Progenitor cell of endocrine pancreas (in vitro differentiated cells): ENCODE measurements at regions not wholly inside any gene's neighbourhood (a gene's known extent, or its start where the extent isn't known, plus 50 kb on each side); places are given as distances from the start of the nearest gene placed in this dataset.

Source experiments
- DNase-seq: peaks from one replicate; pipeline ENCODE4 v3.0.0; 2021; ENCODE audit warnings: low spot score; ENCODE audit not compliant: unreplicated experiment
- H3K27ac Mint-ChIP-seq: 2 replicates; pipeline ENCODE4 v1.8.0; 2021; ENCODE audit warnings: mild to moderate bottlenecking, moderate library complexity, mixed read lengths
- H3K27me3 Mint-ChIP-seq: 2 replicates; pipeline ENCODE4 v1.8.0; 2021; ENCODE audit warnings: mixed read lengths
- H3K36me3 Mint-ChIP-seq: 2 replicates; pipeline ENCODE4 v1.8.0; 2022; ENCODE audit warnings: mixed read lengths; ENCODE audit not compliant: insufficient read depth
- H3K4me1 Mint-ChIP-seq: 2 replicates; pipeline ENCODE4 v1.8.0; 2021; ENCODE audit warnings: low read depth, mixed read lengths
- H3K4me3 Mint-ChIP-seq: 2 replicates; pipeline ENCODE4 v1.8.0; 2021; ENCODE audit warnings: low read depth, mild to moderate bottlenecking, moderate library complexity, mixed read lengths
- H3K9me3 Mint-ChIP-seq: 2 replicates; pipeline ENCODE4 v1.8.0; 2021; ENCODE audit warnings: low read depth, mixed read lengths
- CTCF ChIP-seq: fragments of 200-600 bp; sonication (generic); IDR thresholded peaks from one replicate; pipeline ENCODE4 v1.5.0; 2021; ENCODE audit warnings: antibody characterized with exemption, mild to moderate bottlenecking; ENCODE audit not compliant: unreplicated experiment

- H3K36me3 Mint-ChIP-seq: no peaks in the 10 kb centered on the region
- H3K27ac Mint-ChIP-seq: no peak overlapping the region
- no peak for DNase-seq
- H3K27me3 Mint-ChIP-seq: no peaks in the 10 kb centered on the region
- H3K9me3 Mint-ChIP-seq: no peaks in the 10 kb centered on the region
- no peak for TF ChIP-seq CTCF
- H3K4me1 Mint-ChIP-seq: peaks cover 49% of the 10 kb centered on the region
- no peak overlapping the region for H3K4me3 Mint-ChIP-seq
Observed at GRCh38 chr1:87688136-87688535, 359.5 kb downstream of the LMO4 start.

GRCh38 chr1:87689487-87689886 is 360.8 kb downstream of the LMO4 start:
- no peak overlapping the region for H3K27ac Mint-ChIP-seq
- no peak for DNase-seq
- H3K4me1 Mint-ChIP-seq: peaks cover 37% of the 10 kb centered on the region
- no peak overlapping the region for H3K4me3 Mint-ChIP-seq
- no peaks in the 10 kb centered on the region for H3K9me3 Mint-ChIP-seq
- H3K36me3 Mint-ChIP-seq: no peaks in the 10 kb centered on the region
- H3K27me3 Mint-ChIP-seq: no peaks in the 10 kb centered on the region
- TF ChIP-seq CTCF: no peak

GRCh38 chr1:87696483-87696882 is 367.8 kb downstream of the LMO4 start:
- no peaks in the 10 kb centered on the region for H3K4me1 Mint-ChIP-seq

GRCh38 chr1:87702455-87702854 is 373.8 kb downstream of the LMO4 start:
- H3K27ac Mint-ChIP-seq: no peak overlapping the region
- no peak for TF ChIP-seq CTCF

More at GRCh38 chr1:87696483-87696882, 367.8 kb downstream of the LMO4 start:
- Mint-ChIP-seq H3K27me3 (no peaks in the 10 kb centered on the region), H3K9me3 (peaks cover 22% of the 10 kb centered on the region), H3K27ac (no peak overlapping the region), H3K4me3 (no peak overlapping the region), H3K36me3 (peaks cover 1% of the 10 kb centered on the region)
- TF ChIP-seq CTCF: no peak
- no peak for DNase-seq

GRCh38 chr1:87705233-87705632 is 376.6 kb downstream of the LMO4 start:
- Mint-ChIP-seq H3K27me3 (no peaks in the 10 kb centered on the region), H3K27ac (no peak overlapping the region), H3K36me3 (peaks cover 5% of the 10 kb centered on the region), H3K9me3 (peaks cover 11% of the 10 kb centered on the region), H3K4me3 (no peak overlapping the region), H3K4me1 (peaks cover 10% of the 10 kb centered on the region)
- no peak for TF ChIP-seq CTCF
- DNase-seq: no peak

More at GRCh38 chr1:87702455-87702854, 373.8 kb downstream of the LMO4 start:
- Mint-ChIP-seq H3K9me3 (peaks cover 16% of the 10 kb centered on the region), H3K4me3 (no peak overlapping the region), H3K4me1 (peaks cover 3% of the 10 kb centered on the region), H3K27me3 (no peaks in the 10 kb centered on the region), H3K36me3 (peaks cover 5% of the 10 kb centered on the region)
- DNase-seq: no peak
